Caco-2 (cell line): ENCODE measurements at regions not wholly inside any gene's neighbourhood (a gene's known extent, or its start where the extent isn't known, plus 50 kb on each side); places are given as distances from the start of the nearest gene placed in this dataset.

Source experiments
- BruUV-seq: library from RNA; stranded (reverse); fragments of 400-500 nt; replicated peaks from 2 replicates; lab custom pipeline; 2021; lab: Mats Ljungman, UMichigan
- CTCF ChIA-PET: fragments of 300-600 bp; sonication (Branson Sonifier 250); formaldehyde crosslinking; loops from one replicate; lab custom pipeline; 2022; ENCODE audit warnings: antibody characterized with exemption; lab: Charles Lee
- POLR2A ChIA-PET: fragments of 300-600 bp; sonication (Branson Sonifier 250); formaldehyde crosslinking; loops from one replicate; lab custom pipeline; 2022; ENCODE audit warnings: antibody characterized with exemption; lab: Charles Lee
- DNase-seq, 2 experiments: peaks; one replicate each; pipeline versions ENCODE4 v3.0.0 to v3.0.0-alpha.2; 2020 to 2022
- H3K27me3 ChIP-seq: replicated peaks from 2 replicates; pipeline ENCODE4 v1.6.0; 2011; ENCODE audit warnings: low read length; ENCODE audit not compliant: control insufficient read depth, insufficient read depth
- H3K36me3 ChIP-seq: 2 replicates; pipeline ENCODE4 v1.5.1; 2011; ENCODE audit warnings: low read length; ENCODE audit not compliant: control insufficient read depth, insufficient read depth
- H3K4me1 ChIP-seq: fragments of 250-450 bp; sonication (Bioruptor Pico); 2 replicates; pipeline ENCODE4 v1.5.1; 2020; ENCODE audit warnings: mild to moderate bottlenecking
- H3K4me3 ChIP-seq: 2 replicates; pipeline ENCODE4 v1.5.1; 2011; ENCODE audit warnings: low read depth, mild to moderate bottlenecking, control low read depth, low read length
- H3K9me3 ChIP-seq: fragments of 250-450 bp; sonication (Bioruptor Pico); 2 replicates; pipeline ENCODE4 v1.5.1; 2020; ENCODE audit warnings: mild to moderate bottlenecking, moderate library complexity
- H3K27ac Mint-ChIP-seq: one replicate; pipeline ENCODE4 v1.8.0; 2022; ENCODE audit warnings: mixed read lengths; ENCODE audit not compliant: unreplicated experiment
- H3K27me3 Mint-ChIP-seq: one replicate; pipeline ENCODE4 v1.8.0; 2022; ENCODE audit warnings: mixed read lengths; ENCODE audit not compliant: insufficient read depth, unreplicated experiment
- H3K36me3 Mint-ChIP-seq: one replicate; pipeline ENCODE4 v1.8.0; 2022; ENCODE audit warnings: mild to moderate bottlenecking, mixed read lengths; ENCODE audit not compliant: insufficient read depth, unreplicated experiment
- H3K4me1 Mint-ChIP-seq: one replicate; pipeline ENCODE4 v1.8.0; 2022; ENCODE audit warnings: low read depth, mixed read lengths; ENCODE audit not compliant: unreplicated experiment
- H3K4me3 Mint-ChIP-seq: one replicate; pipeline ENCODE4 v1.8.0; 2022; ENCODE audit warnings: mild to moderate bottlenecking, moderate library complexity, mixed read lengths; ENCODE audit not compliant: unreplicated experiment
- H3K9me3 Mint-ChIP-seq: one replicate; pipeline ENCODE4 v1.8.0; 2022; ENCODE audit warnings: mixed read lengths; ENCODE audit not compliant: unreplicated experiment
- intact Hi-C: fragments of 100-400 bp; cut with micrococcal nuclease; formaldehyde crosslinking; loops from one replicate; pipeline ENCODE4 v1.10.0; 2022; ENCODE audit not compliant: unreplicated experiment
- TF ChIP-seq, protein P1 (sequence below), 2 experiments: fragments of 200-600 bp in 1 of 2; IDR thresholded peaks; 1 replicate in 1 of 2; 2 replicates in 1 of 2; pipeline versions ENCODE4 v1.5.1 to v1.8.0; 2011 to 2022; ENCODE audit warnings: antibody characterized with exemption in 1 of 2, control low read depth in 1 of 2, inconsistent platforms in 1 of 2, low read depth in 1 of 2, low read length in 1 of 2, mild to moderate bottlenecking in 1 of 2, moderate library complexity in 1 of 2; ENCODE audit not compliant: insufficient read depth in 1 of 2, severe bottlenecking in 1 of 2, unreplicated experiment in 1 of 2

DNA sequence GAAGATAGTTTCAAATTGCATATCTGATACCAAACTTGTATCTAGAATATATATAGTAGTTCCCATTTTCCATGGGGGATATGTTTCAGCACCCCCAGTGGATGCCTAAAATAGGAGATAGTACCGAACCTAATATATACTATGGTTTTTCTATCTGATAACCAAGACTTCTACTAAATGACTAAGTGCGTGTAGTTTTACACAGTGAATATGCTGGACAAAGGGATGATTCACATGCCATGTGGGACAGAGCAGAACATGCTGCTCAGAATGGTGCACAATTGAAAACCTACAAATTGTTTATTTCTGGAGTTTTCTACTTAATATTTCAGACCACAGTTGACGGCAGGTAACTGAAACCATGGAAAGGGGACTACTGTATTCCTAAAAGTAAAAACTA lies 73.4 kb upstream of the TP63 start:
- no peaks in the 10 kb centered on the region for H3K9me3 ChIP-seq
- Mint-ChIP-seq H3K4me3 (no peak overlapping the region), H3K27me3 (no peaks in the 10 kb centered on the region), H3K4me1 (no peaks in the 10 kb centered on the region), H3K36me3 (no peaks in the 10 kb centered on the region), H3K9me3 (no peaks in the 10 kb centered on the region), H3K27ac (no peak overlapping the region)
- CTCF ChIA-PET = no interaction called here
- no peak for DNase-seq
- no peak overlapping the region for H3K4me3 ChIP-seq
- H3K36me3 ChIP-seq = no peaks in the 10 kb centered on the region
- BruUV-seq = no TSS peak
- no peaks in the 10 kb centered on the region for H3K27me3 ChIP-seq
- TF ChIP-seq, protein P1, sequence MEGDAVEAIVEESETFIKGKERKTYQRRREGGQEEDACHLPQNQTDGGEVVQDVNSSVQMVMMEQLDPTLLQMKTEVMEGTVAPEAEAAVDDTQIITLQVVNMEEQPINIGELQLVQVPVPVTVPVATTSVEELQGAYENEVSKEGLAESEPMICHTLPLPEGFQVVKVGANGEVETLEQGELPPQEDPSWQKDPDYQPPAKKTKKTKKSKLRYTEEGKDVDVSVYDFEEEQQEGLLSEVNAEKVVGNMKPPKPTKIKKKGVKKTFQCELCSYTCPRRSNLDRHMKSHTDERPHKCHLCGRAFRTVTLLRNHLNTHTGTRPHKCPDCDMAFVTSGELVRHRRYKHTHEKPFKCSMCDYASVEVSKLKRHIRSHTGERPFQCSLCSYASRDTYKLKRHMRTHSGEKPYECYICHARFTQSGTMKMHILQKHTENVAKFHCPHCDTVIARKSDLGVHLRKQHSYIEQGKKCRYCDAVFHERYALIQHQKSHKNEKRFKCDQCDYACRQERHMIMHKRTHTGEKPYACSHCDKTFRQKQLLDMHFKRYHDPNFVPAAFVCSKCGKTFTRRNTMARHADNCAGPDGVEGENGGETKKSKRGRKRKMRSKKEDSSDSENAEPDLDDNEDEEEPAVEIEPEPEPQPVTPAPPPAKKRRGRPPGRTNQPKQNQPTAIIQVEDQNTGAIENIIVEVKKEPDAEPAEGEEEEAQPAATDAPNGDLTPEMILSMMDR (IDR thresholded peaks at IDR 0.05; ENCODE audit: insufficient read depth in 1 of 2, low read depth in 1 of 2, low read length in 1 of 2, severe bottlenecking in 1 of 2, unreplicated experiment in 1 of 2) = no peak
- intact Hi-C loops = no loop called here
- POLR2A ChIA-PET = no interaction called here
- no peaks in the 10 kb centered on the region for H3K4me1 ChIP-seq

DNA sequence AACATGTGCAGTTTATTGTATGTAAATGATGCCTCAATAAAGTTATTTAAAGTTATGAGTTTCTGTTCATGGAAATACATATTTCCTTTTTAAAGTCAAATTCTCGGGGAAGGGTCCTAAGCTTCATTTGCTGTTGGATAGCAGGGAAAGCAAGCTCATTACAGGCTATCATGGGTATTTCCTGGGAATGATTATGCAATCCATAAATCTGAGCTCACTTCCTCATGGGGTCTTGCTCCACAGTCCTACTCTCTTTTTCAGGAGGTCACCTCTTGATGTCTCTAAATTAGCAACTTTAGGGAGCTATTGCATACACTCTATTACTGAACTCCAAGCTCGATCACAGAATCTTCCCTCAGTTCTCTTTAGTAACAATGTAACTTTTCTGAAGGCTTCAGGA lies 69.9 kb upstream of the TP63 start:
- ChIA-PET CTCF (no interaction called here), POLR2A (no interaction called here)
- no TSS peak for BruUV-seq
- no peaks in the 10 kb centered on the region for H3K9me3 Mint-ChIP-seq
- intact Hi-C loops = no loop called here
- no peaks in the 10 kb centered on the region for H3K4me1 Mint-ChIP-seq
- no peaks in the 10 kb centered on the region for H3K27me3 Mint-ChIP-seq
- Histone ChIP-seq H3K36me3 (no peaks in the 10 kb centered on the region), H3K4me3 (no peak overlapping the region), H3K9me3 (no peaks in the 10 kb centered on the region), H3K27me3 (no peaks in the 10 kb centered on the region), H3K4me1 (no peaks in the 10 kb centered on the region)
- H3K27ac Mint-ChIP-seq = no peak overlapping the region
- no peaks in the 10 kb centered on the region for H3K36me3 Mint-ChIP-seq
- no peak for DNase-seq
- TF ChIP-seq, protein P1 (IDR thresholded peaks at IDR 0.05; ENCODE audit: insufficient read depth in 1 of 2, low read depth in 1 of 2, low read length in 1 of 2, severe bottlenecking in 1 of 2, unreplicated experiment in 1 of 2) = no peak
- no peak overlapping the region for H3K4me3 Mint-ChIP-seq

DNA sequence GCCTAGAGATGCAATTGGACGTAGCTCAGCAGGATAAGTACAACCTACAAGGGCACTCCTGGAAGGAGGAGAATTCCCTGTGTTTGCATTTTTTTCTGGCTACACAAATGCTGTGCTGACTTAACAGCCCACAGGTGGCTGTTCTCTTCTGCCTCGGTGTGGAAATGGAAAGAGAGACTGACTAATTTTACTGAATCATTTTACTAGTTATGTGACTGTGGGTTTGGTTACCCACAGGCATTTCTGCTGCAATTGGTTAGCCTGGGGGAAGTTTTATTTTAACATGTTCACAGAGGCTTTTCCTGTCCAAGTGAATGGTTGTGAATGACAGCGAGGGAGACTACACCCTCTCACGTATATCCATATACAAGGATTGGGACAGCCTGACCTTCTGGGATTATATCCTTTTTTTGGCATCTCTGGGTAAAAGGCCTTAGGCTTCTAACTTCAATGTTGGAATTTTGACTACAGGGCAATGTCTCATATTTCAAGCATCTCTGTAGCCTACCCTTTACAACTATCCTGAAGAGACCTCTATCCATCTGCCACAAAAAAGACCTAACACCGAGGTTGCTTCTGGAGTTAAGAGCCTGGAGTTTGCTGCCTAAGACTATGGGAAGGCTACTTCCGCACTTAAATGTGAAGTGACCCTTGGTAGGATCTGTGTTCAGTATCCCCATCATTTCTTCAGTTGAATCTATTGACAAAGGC lies 67.2 kb upstream of the TP63 start:
- no peak overlapping the region for H3K27ac Mint-ChIP-seq
- BruUV-seq = no TSS peak
- no peaks in the 10 kb centered on the region for H3K36me3 Mint-ChIP-seq
- no peaks in the 10 kb centered on the region for H3K36me3 ChIP-seq
- no peaks in the 10 kb centered on the region for H3K9me3 Mint-ChIP-seq
- H3K4me3 ChIP-seq = no peak overlapping the region
- ChIA-PET POLR2A (no interaction called here), CTCF (no interaction called here)
- no peak overlapping the region for H3K4me3 Mint-ChIP-seq
- no peaks in the 10 kb centered on the region for H3K27me3 ChIP-seq
- no peaks in the 10 kb centered on the region for H3K4me1 ChIP-seq
- DNase-seq = no peak
- H3K9me3 ChIP-seq = no peaks in the 10 kb centered on the region
- no peaks in the 10 kb centered on the region for H3K27me3 Mint-ChIP-seq
- TF ChIP-seq, protein P1 (IDR thresholded peaks at IDR 0.05; ENCODE audit: insufficient read depth in 1 of 2, low read depth in 1 of 2, low read length in 1 of 2, severe bottlenecking in 1 of 2, unreplicated experiment in 1 of 2) = no peak
- H3K4me1 Mint-ChIP-seq = no peaks in the 10 kb centered on the region
- intact Hi-C loops = no loop called here
